GM12872 (cell line): ENCODE measurements at regions not wholly inside any gene's neighbourhood (a gene's known extent, or its start where the extent isn't known, plus 50 kb on each side); places are given as distances from the start of the nearest gene placed in this dataset.
A peak's percentile ranks its signal among the peaks of the same experiment; 100 is the strongest.

Experiments used
- TF ChIP-seq, protein P1 (sequence below): IDR thresholded peaks from 3 replicates; pipeline ENCODE4 v1.5.1; 2011; ENCODE audit warnings: low read depth, mild to moderate bottlenecking, low read length, moderate library complexity; ENCODE audit not compliant: insufficient read depth

DNA sequence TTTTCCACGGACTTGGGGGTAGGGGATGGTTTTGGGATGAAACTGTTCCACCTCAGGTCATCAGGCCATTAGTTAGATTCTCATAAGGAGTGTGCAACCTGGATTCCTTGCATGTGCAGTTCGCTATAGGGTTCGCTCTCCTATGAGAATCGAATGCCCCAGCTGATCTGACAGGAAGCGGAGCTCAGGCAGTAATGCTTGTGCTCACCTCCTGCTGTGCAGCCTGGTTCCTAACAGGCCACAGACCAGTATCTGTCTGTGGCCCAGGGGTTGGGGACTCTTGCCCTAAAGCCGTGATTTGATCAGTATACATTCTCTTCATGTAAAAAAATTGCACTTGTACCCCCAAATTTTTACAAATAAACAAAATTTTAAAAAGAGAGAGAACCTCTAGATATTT lies 219.4 kb upstream of the CPNE8 start:
- TF ChIP-seq, protein P1, sequence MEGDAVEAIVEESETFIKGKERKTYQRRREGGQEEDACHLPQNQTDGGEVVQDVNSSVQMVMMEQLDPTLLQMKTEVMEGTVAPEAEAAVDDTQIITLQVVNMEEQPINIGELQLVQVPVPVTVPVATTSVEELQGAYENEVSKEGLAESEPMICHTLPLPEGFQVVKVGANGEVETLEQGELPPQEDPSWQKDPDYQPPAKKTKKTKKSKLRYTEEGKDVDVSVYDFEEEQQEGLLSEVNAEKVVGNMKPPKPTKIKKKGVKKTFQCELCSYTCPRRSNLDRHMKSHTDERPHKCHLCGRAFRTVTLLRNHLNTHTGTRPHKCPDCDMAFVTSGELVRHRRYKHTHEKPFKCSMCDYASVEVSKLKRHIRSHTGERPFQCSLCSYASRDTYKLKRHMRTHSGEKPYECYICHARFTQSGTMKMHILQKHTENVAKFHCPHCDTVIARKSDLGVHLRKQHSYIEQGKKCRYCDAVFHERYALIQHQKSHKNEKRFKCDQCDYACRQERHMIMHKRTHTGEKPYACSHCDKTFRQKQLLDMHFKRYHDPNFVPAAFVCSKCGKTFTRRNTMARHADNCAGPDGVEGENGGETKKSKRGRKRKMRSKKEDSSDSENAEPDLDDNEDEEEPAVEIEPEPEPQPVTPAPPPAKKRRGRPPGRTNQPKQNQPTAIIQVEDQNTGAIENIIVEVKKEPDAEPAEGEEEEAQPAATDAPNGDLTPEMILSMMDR: no peak

DNA sequence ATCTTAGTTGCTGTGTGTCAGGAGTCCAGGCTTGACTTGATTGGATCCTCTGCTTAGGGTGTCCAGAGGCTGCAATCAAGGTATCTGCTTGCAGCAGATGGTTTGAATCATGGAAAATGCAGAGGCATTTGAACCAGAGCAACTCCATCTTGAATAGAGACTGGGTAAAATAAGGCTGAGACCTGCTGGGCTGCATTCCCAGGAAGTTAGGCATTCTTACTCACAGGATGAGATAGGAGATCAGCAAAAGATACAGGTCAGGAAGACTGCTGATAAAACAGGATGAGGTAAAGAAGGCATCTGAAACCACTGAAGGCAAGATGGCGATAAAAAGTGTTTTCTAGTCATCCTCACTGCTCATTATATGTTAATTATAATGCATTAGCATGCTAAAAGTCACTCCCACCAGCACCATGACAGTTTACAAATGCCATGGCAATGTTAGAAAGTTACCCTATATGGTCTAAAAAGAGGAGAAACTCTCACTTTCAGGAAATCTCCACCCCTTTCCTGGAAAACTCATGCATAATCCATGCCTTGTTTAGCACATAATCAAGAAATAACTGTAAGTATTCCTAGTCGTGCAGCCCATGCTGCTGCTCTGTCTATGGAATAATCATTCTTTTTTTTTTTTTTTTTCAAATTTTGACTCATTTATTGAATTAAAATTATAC lies 218.3 kb upstream of the CPNE8 start:
- TF ChIP-seq, protein P1: no peak

DNA sequence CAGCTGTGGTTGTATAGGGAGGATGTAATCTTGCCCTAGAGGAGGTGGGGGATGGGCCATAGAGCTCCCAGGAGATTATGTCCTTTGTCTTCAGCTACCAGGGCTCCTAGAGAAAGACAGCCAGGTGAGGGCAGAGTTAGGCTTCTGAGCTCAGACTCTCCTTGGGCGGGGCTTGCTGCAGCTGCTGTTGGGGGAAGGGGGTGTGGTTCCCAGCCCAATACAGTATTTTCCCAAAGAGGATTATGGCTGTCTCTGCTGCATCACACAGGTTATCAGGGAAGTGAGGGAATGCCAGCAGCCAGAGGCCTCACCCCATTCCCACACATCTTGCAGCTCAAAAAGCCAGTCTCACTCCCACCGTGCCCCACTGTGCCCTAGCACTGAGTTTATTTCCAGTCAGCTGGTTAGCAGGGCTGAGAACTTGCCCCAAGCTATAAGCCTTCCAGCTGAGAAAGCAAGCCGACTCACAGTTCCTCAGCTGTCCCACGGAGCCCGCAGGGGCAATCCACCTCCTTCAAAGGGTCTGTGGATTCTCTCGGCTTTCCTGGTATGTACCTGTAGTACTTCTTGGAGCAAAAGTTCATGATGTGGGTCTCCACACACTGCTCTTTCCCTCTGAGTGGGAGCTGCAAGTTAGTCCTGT lies 217.3 kb upstream of the CPNE8 start:
- TF ChIP-seq, protein P1: no peak

DNA sequence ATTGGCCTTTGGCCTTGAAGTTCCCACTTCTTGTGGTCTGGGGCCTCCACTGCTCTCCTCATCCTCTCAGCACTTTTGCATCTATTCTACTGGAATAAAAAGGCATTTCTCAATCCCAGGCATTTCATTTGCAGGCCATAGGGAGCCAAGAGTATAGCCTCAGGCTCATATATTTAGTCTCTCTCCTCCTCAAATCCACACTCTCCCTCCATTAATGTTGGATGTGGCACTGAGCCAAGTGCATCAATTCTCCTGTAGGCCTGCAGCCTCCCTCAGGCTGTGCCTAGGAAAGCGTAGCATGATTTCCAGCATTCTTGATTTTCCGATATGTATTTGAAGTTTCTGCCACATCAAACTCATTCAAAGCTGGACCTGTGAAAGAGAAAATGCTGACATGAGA lies 211.5 kb upstream of the CPNE8 start:
- TF ChIP-seq, protein P1: no peak

DNA sequence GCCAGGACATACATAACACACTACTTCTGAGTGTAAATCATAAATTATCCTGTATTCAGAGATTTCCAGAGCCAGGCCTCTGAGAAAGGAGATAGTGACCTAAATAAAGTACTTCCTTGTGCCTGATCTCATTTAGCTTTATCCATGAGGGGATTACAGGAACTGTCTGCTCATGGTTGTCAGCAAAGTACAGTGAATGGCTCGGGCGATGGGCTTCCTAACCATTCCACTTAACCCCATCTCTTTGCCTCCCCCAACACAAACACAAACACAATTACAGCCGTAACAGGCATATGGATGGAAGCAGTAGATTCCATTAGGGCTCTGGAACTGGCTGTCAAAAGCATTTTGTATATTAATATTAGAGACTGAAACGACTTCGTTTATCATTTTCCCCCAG lies 206.7 kb upstream of the CPNE8 start:
- TF ChIP-seq, protein P1: no peak

DNA sequence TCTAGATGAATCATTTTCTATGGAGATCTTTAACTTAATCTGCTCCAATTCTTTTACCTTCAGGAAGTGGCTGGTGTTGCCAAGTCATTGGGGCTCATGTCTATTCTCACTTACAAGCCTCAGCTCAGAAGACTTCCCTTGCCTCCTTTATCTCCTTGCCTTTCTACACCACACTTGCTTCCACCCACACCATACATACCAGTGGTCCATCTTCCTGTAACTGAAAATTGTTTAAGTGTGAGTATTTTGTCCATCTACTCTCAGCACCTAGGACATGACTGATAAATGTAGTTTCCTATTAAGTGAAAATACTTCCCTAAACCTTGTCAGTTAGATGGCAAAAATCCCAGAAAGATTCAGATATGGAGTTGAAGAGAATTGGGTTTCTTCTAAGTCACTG lies 199.7 kb upstream of the CPNE8 start:
- TF ChIP-seq, protein P1: no peak

DNA sequence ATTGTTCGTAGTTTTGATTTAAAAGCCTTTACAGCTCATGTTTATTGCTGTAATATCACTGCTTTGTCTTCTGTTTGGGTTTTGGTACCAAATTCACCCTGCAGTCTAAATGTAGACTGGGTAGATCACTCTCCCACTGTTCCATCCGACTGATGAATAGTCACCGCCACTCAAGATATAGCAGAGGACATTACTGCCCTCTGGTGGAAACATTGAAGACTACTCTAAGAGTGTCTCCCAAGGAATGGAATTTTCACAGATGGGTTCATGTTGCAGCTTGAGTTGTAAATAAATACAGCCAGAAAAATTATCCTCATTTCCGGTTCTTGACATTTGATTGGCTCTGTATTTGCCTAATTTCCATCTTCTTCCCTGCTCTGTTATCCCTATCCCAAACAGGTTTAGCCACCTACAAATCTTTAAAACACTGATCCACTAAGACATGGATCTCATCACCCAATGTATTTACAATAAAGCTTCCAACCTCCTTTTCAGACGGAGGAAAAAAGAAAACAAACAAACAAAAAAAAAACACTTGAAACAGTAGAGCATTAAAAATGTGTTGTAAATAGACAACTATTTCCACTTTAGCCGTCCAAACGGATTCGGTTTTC lies 198.3 kb upstream of the CPNE8 start:
- TF ChIP-seq, protein P1: peak; percentile 69
